ENCODE measurements at regions not wholly inside any gene's neighbourhood (a gene's known extent, or its start where the extent isn't known, plus 50 kb on each side); places are given as distances from the start of the nearest gene placed in this dataset.

- TF ChIP-seq POLR2A (IDR thresholded peaks at IDR 0.05; ENCODE audit: low read depth, low read length) (no peak), TAF1 (IDR thresholded peaks at IDR 0.05; ENCODE audit: borderline replicate concordance, low read depth, low read length) (no peak)
These were observed 147.0 kb upstream of the STXBP5 start for GRCh38 chr6:147057188-147057587.

All from GM12892 (cell line).